ENCODE measurements at regions not wholly inside any gene's neighbourhood (a gene's known extent, or its start where the extent isn't known, plus 50 kb on each side); places are given as distances from the start of the nearest gene placed in this dataset.

GRCh38 chr9:25571491-25571890 lies 106.8 kb downstream of the TUSC1 start:
- no peak overlapping the region for H3K27ac ChIP-seq (ENCODE audit: low read depth, low read length, poor library complexity, severe bottlenecking)
- CTCF ChIA-PET = no interaction called here
- POLR2A ChIA-PET (ENCODE audit: low non-redundant PET) = no interaction called here

GRCh38 chr9:25570802-25571201 lies 107.4 kb downstream of the TUSC1 start:
- Histone ChIP-seq H3K4me1 (ENCODE audit: insufficient read depth, low read length, poor library complexity, severe bottlenecking) (no peaks in the 10 kb centered on the region), H3K27ac (ENCODE audit: low read depth, low read length, poor library complexity, severe bottlenecking) (no peak overlapping the region), H3K4me3 (ENCODE audit: low read depth, low read length, poor library complexity, severe bottlenecking) (no peak overlapping the region), H3K9me3 (ENCODE audit: low read depth, low read length, poor library complexity, severe bottlenecking) (no peaks in the 10 kb centered on the region), H3K36me3 (ENCODE audit: insufficient read depth, low read length, poor library complexity, severe bottlenecking) (no peaks in the 10 kb centered on the region), H3K27me3 (replicated peaks; ENCODE audit: insufficient read depth, low read depth, low read length, poor library complexity) (no peaks in the 10 kb centered on the region)
- ChIA-PET POLR2A (ENCODE audit: low non-redundant PET) (no interaction called here), CTCF (no interaction called here)
- no TSS peak for BruUV-seq (replicated peaks)
- intact Hi-C loops (cut with micrococcal nuclease; ENCODE audit: unreplicated experiment) = no loop called here
- no peak for DNase-seq (ENCODE audit: low spot score)
- TF ChIP-seq EZH2 (IDR thresholded peaks at IDR 0.05; ENCODE audit: borderline replicate concordance, low read depth, low read length, poor library complexity, severe bottlenecking) (no peak), CTCF (conservative IDR thresholded peaks at IDR 0.05; ENCODE audit: low read depth, low read length) (no peak)

More at GRCh38 chr9:25571491-25571890, 106.8 kb downstream of the TUSC1 start:
- H3K4me1 ChIP-seq (ENCODE audit: insufficient read depth, low read length, poor library complexity, severe bottlenecking) = no peaks in the 10 kb centered on the region
- intact Hi-C loops (cut with micrococcal nuclease; ENCODE audit: unreplicated experiment) = no loop called here
- H3K9me3 ChIP-seq (ENCODE audit: low read depth, low read length, poor library complexity, severe bottlenecking) = no peaks in the 10 kb centered on the region
- H3K27me3 ChIP-seq (replicated peaks; ENCODE audit: insufficient read depth, low read depth, low read length, poor library complexity) = no peaks in the 10 kb centered on the region
- TF ChIP-seq EZH2 (IDR thresholded peaks at IDR 0.05; ENCODE audit: borderline replicate concordance, low read depth, low read length, poor library complexity, severe bottlenecking) = no peak
- TF ChIP-seq CTCF (conservative IDR thresholded peaks at IDR 0.05; ENCODE audit: low read depth, low read length) = no peak
- no peak for DNase-seq (ENCODE audit: low spot score)
- BruUV-seq (replicated peaks) = no TSS peak
- no peak overlapping the region for H3K4me3 ChIP-seq (ENCODE audit: low read depth, low read length, poor library complexity, severe bottlenecking)
- no peaks in the 10 kb centered on the region for H3K36me3 ChIP-seq (ENCODE audit: insufficient read depth, low read length, poor library complexity, severe bottlenecking)

GRCh38 chr9:25562101-25562500 lies 116.1 kb downstream of the TUSC1 start:
- Histone ChIP-seq H3K4me1 (ENCODE audit: insufficient read depth, low read length, poor library complexity, severe bottlenecking) (no peaks in the 10 kb centered on the region), H3K36me3 (ENCODE audit: insufficient read depth, low read length, poor library complexity, severe bottlenecking) (no peaks in the 10 kb centered on the region), H3K27ac (ENCODE audit: low read depth, low read length, poor library complexity, severe bottlenecking) (no peak overlapping the region), H3K4me3 (ENCODE audit: low read depth, low read length, poor library complexity, severe bottlenecking) (no peak overlapping the region), H3K27me3 (replicated peaks; ENCODE audit: insufficient read depth, low read depth, low read length, poor library complexity) (no peaks in the 10 kb centered on the region), H3K9me3 (ENCODE audit: low read depth, low read length, poor library complexity, severe bottlenecking) (no peaks in the 10 kb centered on the region)
- ChIA-PET POLR2A (ENCODE audit: low non-redundant PET) (no interaction called here), CTCF (no interaction called here)
- no TSS peak for BruUV-seq (replicated peaks)
- no peak for DNase-seq (ENCODE audit: low spot score)
- no peak for TF ChIP-seq CTCF (conservative IDR thresholded peaks at IDR 0.05; ENCODE audit: low read depth, low read length)
- TF ChIP-seq EZH2 (IDR thresholded peaks at IDR 0.05; ENCODE audit: borderline replicate concordance, low read depth, low read length, poor library complexity, severe bottlenecking) = no peak
- intact Hi-C loops (cut with micrococcal nuclease; ENCODE audit: unreplicated experiment) = no loop called here

Measured in A673 (cell line).